Ovary (tissue), 7 donors: ENCODE measurements at regions not wholly inside any gene's neighbourhood (a gene's known extent, or its start where the extent isn't known, plus 50 kb on each side); places are given as distances from the start of the nearest gene placed in this dataset.

Experiments
- DNase-seq, 5 donors: peaks; one replicate each; pipeline ENCODE4 v3.0.0-alpha.2; 2019 to 2020
- H3K27ac ChIP-seq, 2 donors: fragments of 200-600 bp; one replicate each; pipeline versions ENCODE4 v1.5.1 to v1.8.0; 2019 to 2022
- H3K27me3 ChIP-seq: fragments of 200-600 bp; one replicate; pipeline ENCODE4 v1.8.0; 2022
- H3K36me3 ChIP-seq: fragments of 200-600 bp; sonication (generic); one replicate; pipeline ENCODE4 v1.5.1; 2019
- H3K4me1 ChIP-seq: one replicate; pipeline ENCODE4 v1.8.1; 2013; ENCODE audit warnings: mild to moderate bottlenecking, moderate library complexity; ENCODE audit not compliant: insufficient read depth
- H3K4me3 ChIP-seq: fragments of 200-600 bp; sonication (generic); one replicate; pipeline ENCODE4 v1.5.1; 2017
- H3K9me3 ChIP-seq, 2 donors: fragments of 200-600 bp in 1 of 2; sonication (generic) in 1 of 2; one replicate each; pipeline versions ENCODE4 v1.5.1 to v1.8.1; 2013 to 2019; ENCODE audit warnings: mild to moderate bottlenecking in 1 of 2, moderate library complexity in 1 of 2
- EP300 ChIP-seq: sonication (generic); formaldehyde crosslinking; IDR thresholded peaks from one replicate; pipeline ENCODE4 v1.6.1; 2017; ENCODE audit warnings: antibody characterized with exemption
- POLR2A ChIP-seq: fragments of 450-650 bp; IDR thresholded peaks from one replicate; pipeline ENCODE4 v1.6.1; 2017; ENCODE audit warnings: antibody characterized with exemption, mild to moderate bottlenecking, moderate library complexity
- WGBS, 3 donors: extraction: QIAGEN DNeasy Blood & Tissue Kit in 1 of 3; methylation state at CpG; one replicate each; pipeline versions ENCODE4 v1.1.5 to v1.1.7; 2013 to 2017; 5-methylcytosine and 5-hydroxymethylcytosine counted together
- intact Hi-C, 4 donors: fragments of 100-400 bp; cut with DNase I; formaldehyde crosslinking; loops; one replicate each; pipeline versions ENCODE4 v1.11.0 to v1.15.1; 2022 to 2023
- TF ChIP-seq, protein P1 (sequence below), 3 donors: fragments of 450-650 bp in 2 of 3; fragments of 200-600 bp in 1 of 3; IDR thresholded peaks; one replicate each; pipeline versions ENCODE4 v1.5.1 to v1.8.0; 2016 to 2022; ENCODE audit warnings: antibody characterized with exemption in 3 of 3, mild to moderate bottlenecking in 1 of 3
- donor health status: DM: no; HTN: no; CAD: no; lungs with moderate emphysema.
- donor health status: DM: no; HTN: no; CAD: no.
- donor health status: Bipolar disorder and iron deficiency.
- donor health status: DM: no; HTN: no; CAD: no.
- donor health status: DM: yes; HTN: yes; CAD: no.

- WGBS, 3 donors, result 79 to 82% (median 79%) methylated on average over 15 of the region's 15 CpGs
- no peaks in the 10 kb centered on the region for H3K27me3 ChIP-seq
- intact Hi-C loops, result no loop called here
- no peak overlapping the region for H3K4me3 ChIP-seq
- H3K27ac ChIP-seq, result no peak overlapping the region
- no peaks in the 10 kb centered on the region for H3K36me3 ChIP-seq
- H3K9me3 ChIP-seq, result no peaks in the 10 kb centered on the region
- no peak for TF ChIP-seq EP300
- TF ChIP-seq, protein P1, sequence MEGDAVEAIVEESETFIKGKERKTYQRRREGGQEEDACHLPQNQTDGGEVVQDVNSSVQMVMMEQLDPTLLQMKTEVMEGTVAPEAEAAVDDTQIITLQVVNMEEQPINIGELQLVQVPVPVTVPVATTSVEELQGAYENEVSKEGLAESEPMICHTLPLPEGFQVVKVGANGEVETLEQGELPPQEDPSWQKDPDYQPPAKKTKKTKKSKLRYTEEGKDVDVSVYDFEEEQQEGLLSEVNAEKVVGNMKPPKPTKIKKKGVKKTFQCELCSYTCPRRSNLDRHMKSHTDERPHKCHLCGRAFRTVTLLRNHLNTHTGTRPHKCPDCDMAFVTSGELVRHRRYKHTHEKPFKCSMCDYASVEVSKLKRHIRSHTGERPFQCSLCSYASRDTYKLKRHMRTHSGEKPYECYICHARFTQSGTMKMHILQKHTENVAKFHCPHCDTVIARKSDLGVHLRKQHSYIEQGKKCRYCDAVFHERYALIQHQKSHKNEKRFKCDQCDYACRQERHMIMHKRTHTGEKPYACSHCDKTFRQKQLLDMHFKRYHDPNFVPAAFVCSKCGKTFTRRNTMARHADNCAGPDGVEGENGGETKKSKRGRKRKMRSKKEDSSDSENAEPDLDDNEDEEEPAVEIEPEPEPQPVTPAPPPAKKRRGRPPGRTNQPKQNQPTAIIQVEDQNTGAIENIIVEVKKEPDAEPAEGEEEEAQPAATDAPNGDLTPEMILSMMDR (IDR thresholded peaks at IDR 0.05), result no peak
- TF ChIP-seq POLR2A, result no peak
- DNase-seq, result no peak
- no peaks in the 10 kb centered on the region for H3K4me1 ChIP-seq
These were observed 57.1 kb upstream of the PPP1R26 start for GRCh38 chr9:135422341-135422944.

GRCh38 chr9:135423725-135424124 lies 55.9 kb upstream of the PPP1R26 start:
- DNase-seq, result no peak
- Histone ChIP-seq H3K4me1 (no peaks in the 10 kb centered on the region), H3K27ac (no peak overlapping the region), H3K9me3 (no peaks in the 10 kb centered on the region), H3K27me3 (no peaks in the 10 kb centered on the region), H3K4me3 (no peak overlapping the region), H3K36me3 (no peaks in the 10 kb centered on the region)
- intact Hi-C loops, result no loop called here
- WGBS, 3 donors, result 96% methylated on average over 9 of the region's 9 CpGs
- TF ChIP-seq POLR2A (no peak), EP300 (no peak)
- TF ChIP-seq, protein P1 (IDR thresholded peaks at IDR 0.05), result no peak
